PC-9 (cell line): ENCODE measurements at regions not wholly inside any gene's neighbourhood (a gene's known extent, or its start where the extent isn't known, plus 50 kb on each side); places are given as distances from the start of the nearest gene placed in this dataset.

Source experiments
- BruUV-seq: library from RNA; stranded (reverse); fragments of 400-500 nt; replicated peaks from 2 replicates; lab custom pipeline; 2021; lab: Mats Ljungman, UMichigan
- CTCF ChIA-PET: fragments of 300-600 bp; sonication (Branson Sonifier 250); formaldehyde crosslinking; loops from one replicate; lab custom pipeline; 2022; ENCODE audit warnings: antibody characterized with exemption; lab: Charles Lee
- POLR2A ChIA-PET: fragments of 300-600 bp; sonication (Branson Sonifier 250); formaldehyde crosslinking; loops from one replicate; lab custom pipeline; 2022; ENCODE audit warnings: antibody characterized with exemption; ENCODE audit not compliant: unreplicated experiment; lab: Charles Lee
- DNase-seq, 2 experiments: peaks; one replicate each; pipeline versions ENCODE4 v3.0.0 to v3.0.0-alpha.2; 2015 to 2022; ENCODE audit warnings: mixed read lengths in 1 of 2
- H2AFZ ChIP-seq: fragments of 200-600 bp; sonication (generic); 2 replicates; pipeline ENCODE4 v1.8.1; 2017; ENCODE audit warnings: antibody characterized with exemption
- H3F3A ChIP-seq: fragments of 200-600 bp; sonication (generic); 2 replicates; pipeline ENCODE4 v1.8.1; 2017; ENCODE audit warnings: antibody characterized with exemption, mild to moderate bottlenecking, low read depth; ENCODE audit not compliant: insufficient read depth
- H3K27ac ChIP-seq: fragments of 200-600 bp; sonication (generic); 2 replicates; pipeline ENCODE4 v1.6.1; 2016; ENCODE audit warnings: mixed run types
- H3K27me3 ChIP-seq: fragments of 200-600 bp; sonication (generic); 2 replicates; pipeline ENCODE4 v1.6.1; 2016; ENCODE audit warnings: low read depth, mixed run types; ENCODE audit not compliant: insufficient read depth
- H3K36me3 ChIP-seq: fragments of 200-600 bp; sonication (generic); 2 replicates; pipeline ENCODE4 v1.6.1; 2016; ENCODE audit warnings: low read depth, mixed run types
- H3K4me1 ChIP-seq: fragments of 200-600 bp; sonication (generic); replicated peaks from 2 replicates; pipeline ENCODE4 v1.6.1; 2016; ENCODE audit warnings: mixed run types; ENCODE audit not compliant: insufficient read depth
- H3K4me2 ChIP-seq: fragments of 200-600 bp; sonication (generic); 2 replicates; pipeline ENCODE4 v1.6.1; 2017; ENCODE audit warnings: mixed run types
- H3K4me3 ChIP-seq: fragments of 200-600 bp; sonication (generic); 2 replicates; pipeline ENCODE4 v1.6.1; 2016; ENCODE audit warnings: mixed run types
- H3K79me2 ChIP-seq: fragments of 200-600 bp; sonication (generic); 2 replicates; pipeline ENCODE4 v1.6.1; 2017; ENCODE audit warnings: low read depth, mixed run types
- H3K9me2 ChIP-seq: fragments of 200-600 bp; sonication (generic); 2 replicates; pipeline ENCODE4 v1.8.1; 2017; ENCODE audit warnings: mild to moderate bottlenecking; ENCODE audit not compliant: insufficient read depth
- H3K9me3 ChIP-seq: fragments of 200-600 bp; sonication (generic); 2 replicates; pipeline ENCODE4 v1.8.1; 2016; ENCODE audit warnings: low read depth; ENCODE audit not compliant: insufficient read depth
- H4K20me1 ChIP-seq: fragments of 200-600 bp; sonication (generic); 2 replicates; pipeline ENCODE4 v1.8.1; 2017; ENCODE audit not compliant: insufficient read depth
- CTCF ChIP-seq: fragments of 200-600 bp; sonication (generic); conservative IDR thresholded peaks from 2 replicates; pipeline ENCODE4 v1.6.1; 2017; ENCODE audit warnings: mixed run types, antibody characterized with exemption, mild to moderate bottlenecking, moderate library complexity
- EZH2 ChIP-seq: fragments of 200-600 bp; sonication (generic); IDR thresholded peaks from 2 replicates; pipeline ENCODE4 v1.8.0; 2017; ENCODE audit warnings: antibody characterized with exemption, low read depth
- intact Hi-C: fragments of 100-400 bp; cut with micrococcal nuclease; formaldehyde crosslinking; loops from one replicate; pipeline ENCODE4 v1.10.0; 2022; ENCODE audit not compliant: unreplicated experiment

DNA sequence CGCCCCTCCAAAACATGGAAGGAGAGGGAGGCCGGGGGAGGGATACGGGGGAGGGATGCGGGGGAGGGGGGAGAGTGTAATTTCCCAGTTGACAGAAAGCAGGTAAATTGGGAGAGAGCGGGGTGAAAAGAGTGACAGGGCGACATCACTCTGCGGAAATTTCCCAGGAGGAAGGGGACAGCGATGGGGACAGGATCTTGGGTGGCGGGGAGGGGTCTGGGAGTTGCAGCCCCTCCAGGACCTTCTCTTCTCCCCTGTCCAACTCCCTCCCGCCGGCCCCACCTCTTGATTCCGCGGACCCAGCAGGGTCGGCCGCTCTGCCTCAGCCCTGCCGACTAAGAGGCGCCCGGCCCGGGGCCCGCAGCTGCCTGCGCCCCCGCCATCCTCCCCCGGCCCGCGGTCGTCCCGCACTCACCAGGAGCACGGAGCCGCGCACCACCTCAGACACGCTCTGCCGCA is 108.0 kb upstream of the DOCK9 start:
- Histone ChIP-seq H3K9me3 (no peaks in the 10 kb centered on the region), H3K4me1 (peaks cover 37% of the 10 kb centered on the region), H3K27me3 (no peaks in the 10 kb centered on the region), H3K36me3 (no peaks in the 10 kb centered on the region), H3F3A (peaks cover 24% of the 10 kb centered on the region), H3K4me2 (peak overlapping the region; percentile 98), H3K4me3 (peak overlapping the region; percentile 93), H3K27ac (no peak overlapping the region), H3K79me2 (peaks cover 60% of the 10 kb centered on the region), H3K9me2 (no peaks in the 10 kb centered on the region), H2AFZ (peak overlapping the region; percentile 79; the same call in 1 of the 2 replicates), H4K20me1 (peaks cover 13% of the 10 kb centered on the region; the same call in 1 of the 2 replicates)
- intact Hi-C loops, result loop anchor here (2.0 to 10.0 kb wide), 3 partner anchors 39 to 179 kb away; no protein-coding TSS in a partner anchor
- DNase-seq, result no peak
- CTCF ChIA-PET, result no interaction called here
- no TSS peak for BruUV-seq
- POLR2A ChIA-PET, result no interaction called here
- no peak for TF ChIP-seq EZH2
- no peak for TF ChIP-seq CTCF

- Histone ChIP-seq H3K36me3 (no peaks in the 10 kb centered on the region), H3K9me2 (no peaks in the 10 kb centered on the region), H3K9me3 (no peaks in the 10 kb centered on the region), H4K20me1 (peaks cover 13% of the 10 kb centered on the region; the same call in 1 of the 2 replicates), H2AFZ (peak overlapping the region; percentile 90), H3K27me3 (no peaks in the 10 kb centered on the region), H3K79me2 (peaks cover 53% of the 10 kb centered on the region), H3K4me1 (peaks cover 37% of the 10 kb centered on the region), H3F3A (peaks cover 24% of the 10 kb centered on the region), H3K4me3 (peak overlapping the region; percentile 93), H3K4me2 (peak overlapping the region; percentile 98), H3K27ac (peak overlapping the region; percentile 72)
- BruUV-seq, result no TSS peak
- ChIA-PET POLR2A (no interaction called here), CTCF (no interaction called here)
- no peak for TF ChIP-seq CTCF
- no peak for TF ChIP-seq EZH2
- peak; percentile 43 to 75 for DNase-seq
- intact Hi-C loops, result loop anchor here (2.0 to 10.0 kb wide), 3 partner anchors 40 to 178 kb away; no protein-coding TSS in a partner anchor
Observed at GRCh38 chr13:99086267-99087097, 108.6 kb upstream of the DOCK9 start.

DNA sequence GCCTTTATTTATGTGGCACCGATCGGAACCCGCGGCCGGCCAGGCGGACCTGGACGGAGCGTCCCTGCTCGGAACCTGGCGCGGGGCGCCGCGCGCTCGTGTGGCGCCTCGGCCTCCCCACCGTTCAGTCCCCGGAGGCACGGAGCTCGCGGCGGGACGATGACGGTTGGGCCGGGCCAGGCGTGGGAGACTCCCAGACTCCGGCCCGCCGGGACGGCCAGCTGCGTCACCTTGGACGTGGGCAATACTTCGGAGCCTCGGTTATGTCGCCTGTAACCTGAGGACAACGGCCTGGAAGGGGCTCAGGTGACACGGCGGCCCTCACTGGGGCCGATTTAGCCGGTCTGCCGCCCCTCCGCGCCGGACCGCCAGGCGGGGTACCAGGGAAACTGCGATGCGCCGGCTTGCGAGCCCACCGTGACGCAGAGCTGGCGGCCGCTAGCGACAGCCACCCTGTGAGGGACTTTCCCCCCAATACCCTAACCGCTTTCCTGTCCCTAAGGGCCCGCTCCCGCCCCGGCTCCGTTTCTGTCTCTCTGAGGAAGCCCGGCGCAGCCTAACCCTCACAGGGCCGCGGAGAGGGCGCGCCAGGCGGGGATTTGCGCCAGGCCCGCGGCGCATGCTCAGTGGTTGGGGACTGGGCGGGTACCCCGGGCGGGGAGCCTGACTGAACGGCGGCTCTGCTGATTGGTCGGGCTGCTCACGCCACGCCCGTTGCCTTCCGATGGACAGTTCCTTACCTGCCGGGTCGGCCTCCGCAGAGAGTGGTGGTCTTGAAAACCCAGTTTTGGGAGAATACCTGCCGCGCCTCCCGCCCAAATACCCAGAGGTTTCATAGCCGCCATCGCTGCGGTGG is 109.5 kb upstream of the DOCK9 start:
- H3K79me2 ChIP-seq, result peaks cover 47% of the 10 kb centered on the region
- H3K9me3 ChIP-seq, result no peaks in the 10 kb centered on the region
- H3K36me3 ChIP-seq, result no peaks in the 10 kb centered on the region
- TF ChIP-seq EZH2 (no peak), CTCF (no peak; the same call in 1 of the 2 replicates)
- no peaks in the 10 kb centered on the region for H3K9me2 ChIP-seq
- peak overlapping the region; percentile 97 for H3K4me2 ChIP-seq
- BruUV-seq, result no TSS peak
- peak overlapping the region; percentile 72 for H3K27ac ChIP-seq
- peak; percentile 85 to 92 for DNase-seq
- H3F3A ChIP-seq, result peaks cover 24% of the 10 kb centered on the region
- peak overlapping the region; percentile 90 for H2AFZ ChIP-seq
- H3K4me1 ChIP-seq, result peaks cover 37% of the 10 kb centered on the region
- peak overlapping the region; percentile 84 for H3K4me3 ChIP-seq
- peaks cover 13% of the 10 kb centered on the region; the same call in 1 of the 2 replicates for H4K20me1 ChIP-seq
- POLR2A ChIA-PET, result interaction anchor here (0.6 kb wide), 1 partner anchor 63 kb away, joined by 4 read pairs; no protein-coding TSS in a partner anchor
- CTCF ChIA-PET, result no interaction called here
- H3K27me3 ChIP-seq, result no peaks in the 10 kb centered on the region
- intact Hi-C loops, result loop anchor here (2.0 to 10.0 kb wide), 3 partner anchors 41 to 177 kb away; no protein-coding TSS in a partner anchor
